Type B pancreatic cell (in vitro differentiated cells): ENCODE measurements at regions not wholly inside any gene's neighbourhood (a gene's known extent, or its start where the extent isn't known, plus 50 kb on each side); places are given as distances from the start of the nearest gene placed in this dataset.

ENCODE experiments used
- DNase-seq: peaks from one replicate; pipeline ENCODE4 v3.0.0; 2021; ENCODE audit warnings: mixed read lengths; ENCODE audit not compliant: unreplicated experiment; ENCODE audit errors: extremely low spot score
- H3K27ac Mint-ChIP-seq: 2 replicates; pipeline ENCODE4 v1.8.0; 2021; ENCODE audit warnings: mild to moderate bottlenecking, mixed read lengths
- H3K27me3 Mint-ChIP-seq: 2 replicates; pipeline ENCODE4 v1.8.0; 2021; ENCODE audit warnings: mixed read lengths
- H3K36me3 Mint-ChIP-seq: 2 replicates; pipeline ENCODE4 v1.8.0; 2021; ENCODE audit warnings: mixed read lengths
- H3K4me1 Mint-ChIP-seq: one replicate; pipeline ENCODE4 v1.8.0; 2021; ENCODE audit warnings: mixed read lengths; ENCODE audit not compliant: unreplicated experiment
- H3K4me3 Mint-ChIP-seq: 2 replicates; pipeline ENCODE4 v1.8.0; 2021; ENCODE audit warnings: mild to moderate bottlenecking, mixed read lengths
- H3K9me3 Mint-ChIP-seq: 2 replicates; pipeline ENCODE4 v1.8.0; 2021; ENCODE audit warnings: mixed read lengths
- TF ChIP-seq, protein P1 (sequence below): fragments of 200-600 bp; sonication (generic); conservative IDR thresholded peaks from 2 replicates; pipeline ENCODE4 v1.5.0; 2021; ENCODE audit warnings: antibody characterized with exemption, mild to moderate bottlenecking

DNA sequence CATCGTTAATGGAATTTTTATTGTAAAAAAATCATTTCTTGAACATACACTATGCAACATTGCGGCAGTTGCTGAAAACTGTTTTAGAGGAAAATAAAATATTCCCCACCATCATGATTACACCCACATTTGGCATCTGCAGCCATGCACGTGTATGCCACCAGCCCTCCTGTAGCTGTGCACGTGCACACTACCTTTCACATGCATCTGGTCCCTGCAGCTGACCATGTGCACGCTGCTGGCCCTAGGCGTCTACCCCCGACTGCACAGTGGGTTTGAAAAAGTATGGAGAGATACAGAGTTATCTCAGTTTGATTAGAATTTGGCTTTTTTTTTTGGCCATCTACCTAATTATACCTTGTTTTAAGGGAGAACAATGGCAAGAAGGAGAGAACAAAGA lies 569.8 kb upstream of the IGFBP7 start:
- Mint-ChIP-seq H3K4me3 (no peak overlapping the region), H3K9me3 (no peaks in the 10 kb centered on the region), H3K27me3 (no peaks in the 10 kb centered on the region), H3K36me3 (no peaks in the 10 kb centered on the region), H3K4me1 (peaks cover 12% of the 10 kb centered on the region), H3K27ac (no peak overlapping the region)
- DNase-seq, result no peak
- TF ChIP-seq, protein P1, sequence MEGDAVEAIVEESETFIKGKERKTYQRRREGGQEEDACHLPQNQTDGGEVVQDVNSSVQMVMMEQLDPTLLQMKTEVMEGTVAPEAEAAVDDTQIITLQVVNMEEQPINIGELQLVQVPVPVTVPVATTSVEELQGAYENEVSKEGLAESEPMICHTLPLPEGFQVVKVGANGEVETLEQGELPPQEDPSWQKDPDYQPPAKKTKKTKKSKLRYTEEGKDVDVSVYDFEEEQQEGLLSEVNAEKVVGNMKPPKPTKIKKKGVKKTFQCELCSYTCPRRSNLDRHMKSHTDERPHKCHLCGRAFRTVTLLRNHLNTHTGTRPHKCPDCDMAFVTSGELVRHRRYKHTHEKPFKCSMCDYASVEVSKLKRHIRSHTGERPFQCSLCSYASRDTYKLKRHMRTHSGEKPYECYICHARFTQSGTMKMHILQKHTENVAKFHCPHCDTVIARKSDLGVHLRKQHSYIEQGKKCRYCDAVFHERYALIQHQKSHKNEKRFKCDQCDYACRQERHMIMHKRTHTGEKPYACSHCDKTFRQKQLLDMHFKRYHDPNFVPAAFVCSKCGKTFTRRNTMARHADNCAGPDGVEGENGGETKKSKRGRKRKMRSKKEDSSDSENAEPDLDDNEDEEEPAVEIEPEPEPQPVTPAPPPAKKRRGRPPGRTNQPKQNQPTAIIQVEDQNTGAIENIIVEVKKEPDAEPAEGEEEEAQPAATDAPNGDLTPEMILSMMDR, result no peak

DNA sequence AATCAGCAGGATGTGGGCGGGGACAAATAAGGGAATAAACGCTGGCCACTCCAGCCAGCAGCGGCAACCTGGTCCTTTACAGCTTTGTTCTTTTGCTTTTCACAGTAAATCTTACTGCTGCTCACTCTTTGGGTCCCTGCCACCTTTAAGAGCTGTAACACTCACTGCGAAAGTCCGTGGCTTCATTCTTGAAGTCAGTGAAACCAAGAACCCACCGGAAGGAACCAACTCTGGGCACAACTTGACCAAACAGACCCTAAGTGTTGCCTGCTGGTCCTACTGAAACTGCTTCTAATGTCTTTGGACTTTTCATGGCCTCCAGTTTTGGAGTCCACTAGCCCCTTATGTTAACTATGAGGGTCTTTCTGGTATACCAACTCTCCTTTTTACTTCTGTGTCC lies 566.2 kb upstream of the IGFBP7 start:
- Mint-ChIP-seq H3K36me3 (no peaks in the 10 kb centered on the region), H3K4me3 (no peak overlapping the region), H3K9me3 (no peaks in the 10 kb centered on the region), H3K27me3 (no peaks in the 10 kb centered on the region), H3K4me1 (peaks cover 15% of the 10 kb centered on the region), H3K27ac (no peak overlapping the region)
- DNase-seq, result no peak
- TF ChIP-seq, protein P1, result no peak

DNA sequence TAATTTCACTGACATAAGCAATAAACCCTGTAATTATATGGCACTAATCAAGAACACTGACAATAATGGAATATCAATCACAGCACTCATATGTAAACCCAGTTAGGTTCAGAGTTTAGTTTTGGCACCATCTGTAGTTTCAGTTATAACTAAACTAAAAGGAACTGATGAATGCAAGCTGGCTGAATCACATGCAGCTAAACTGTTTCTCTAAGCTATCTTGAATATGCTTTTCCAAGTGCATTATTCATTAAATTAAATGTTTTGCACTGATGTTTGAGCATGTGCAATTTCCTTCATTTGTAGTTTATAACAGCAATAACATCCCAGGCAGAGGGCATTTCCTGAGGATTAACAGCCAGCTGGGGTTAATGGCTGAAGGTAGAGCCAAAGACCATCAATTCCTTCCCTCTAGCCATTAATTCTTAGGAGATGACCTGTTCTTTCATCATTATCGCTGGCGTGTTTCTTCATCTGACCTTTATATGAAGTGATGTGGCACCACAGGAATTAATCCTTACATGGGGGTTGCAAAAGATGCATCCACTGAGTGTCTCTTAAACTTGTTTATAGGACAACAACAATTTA lies 562.8 kb upstream of the IGFBP7 start:
- no peak for DNase-seq
- Mint-ChIP-seq H3K4me3 (no peak overlapping the region), H3K36me3 (no peaks in the 10 kb centered on the region), H3K9me3 (no peaks in the 10 kb centered on the region), H3K4me1 (peaks cover 15% of the 10 kb centered on the region), H3K27me3 (no peaks in the 10 kb centered on the region), H3K27ac (no peak overlapping the region)
- TF ChIP-seq, protein P1, result no peak

DNA sequence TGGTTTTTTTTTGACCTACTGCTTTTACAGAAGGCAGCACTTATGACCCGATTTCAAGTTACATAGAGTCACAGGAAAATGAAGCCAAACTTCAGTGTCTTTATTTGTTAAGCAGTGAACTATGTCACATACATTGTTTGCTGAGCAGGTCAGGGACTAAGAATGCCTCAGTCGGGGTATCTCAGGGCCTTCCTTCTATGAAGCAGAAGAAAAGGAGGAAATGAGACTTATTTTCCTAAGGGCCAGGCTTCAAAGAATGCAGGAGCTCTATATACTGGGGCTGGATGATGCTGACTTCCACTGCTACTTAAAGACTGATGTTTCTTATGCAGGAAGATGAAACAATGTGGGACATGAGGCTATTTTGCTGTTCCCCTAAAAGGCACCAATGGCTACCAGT lies 558.4 kb upstream of the IGFBP7 start:
- TF ChIP-seq, protein P1, result no peak
- H3K27me3 Mint-ChIP-seq, result no peaks in the 10 kb centered on the region
- peaks cover 5% of the 10 kb centered on the region for H3K4me1 Mint-ChIP-seq
- H3K27ac Mint-ChIP-seq, result no peak overlapping the region
- H3K36me3 Mint-ChIP-seq, result no peaks in the 10 kb centered on the region
- no peaks in the 10 kb centered on the region for H3K9me3 Mint-ChIP-seq
- DNase-seq, result no peak
- no peak overlapping the region for H3K4me3 Mint-ChIP-seq

DNA sequence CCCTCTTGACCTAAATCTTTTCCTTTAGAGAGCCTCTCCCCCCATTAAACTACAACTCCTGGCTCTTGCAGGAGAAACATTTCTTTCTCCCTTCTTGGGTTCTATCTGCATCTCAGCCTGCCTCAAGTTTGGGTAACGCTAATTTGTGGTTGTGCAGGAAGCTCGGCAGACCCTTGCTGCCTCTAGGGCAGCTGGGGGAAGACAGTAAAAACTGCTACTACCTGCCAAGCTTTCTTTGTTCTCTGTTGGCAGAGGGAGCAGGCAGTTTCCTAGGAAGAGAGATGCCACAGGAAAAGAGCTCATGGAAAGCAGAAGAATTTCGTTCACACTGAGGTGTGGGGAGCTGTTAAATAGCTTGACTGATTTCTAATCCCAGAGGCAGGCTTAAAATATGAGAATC lies 555.6 kb upstream of the IGFBP7 start:
- Mint-ChIP-seq H3K27me3 (no peaks in the 10 kb centered on the region), H3K9me3 (no peaks in the 10 kb centered on the region), H3K4me1 (no peaks in the 10 kb centered on the region), H3K36me3 (no peaks in the 10 kb centered on the region), H3K4me3 (no peak overlapping the region), H3K27ac (no peak overlapping the region)
- TF ChIP-seq, protein P1, result no peak
- DNase-seq, result no peak
